Stimulated activated CD4-positive, alpha-beta T cell treated with anti-CD3 and anti-CD28 coated beads, Interleukin-15, amount 100 ng/mL, for 24 hours (primary cell): ENCODE measurements at regions not wholly inside any gene's neighbourhood (a gene's known extent, or its start where the extent isn't known, plus 50 kb on each side); places are given as distances from the start of the nearest gene placed in this dataset.
"Not testable (repeated sequence)": the region's sequence is repeated elsewhere in the genome, so short reads cannot be mapped to it uniquely, and the experiment has no call there.

Source experiments
- DNase-seq: peaks from one replicate; pipeline ENCODE4 v3.0.0-alpha.2; 2020

- DNase-seq: no peak
These were observed 155.4 kb downstream of the CRPPA start for GRCh38 chr7:16265863-16266458.

- DNase-seq: no peak
These were observed 156.2 kb downstream of the CRPPA start for GRCh38 chr7:16264823-16265804.

- no peak for DNase-seq
These were observed 157.1 kb downstream of the CRPPA start for GRCh38 chr7:16264036-16264819.

GRCh38 chr7:16263377-16263776, 158.0 kb downstream of the CRPPA start:
- not testable (repeated sequence) for DNase-seq

GRCh38 chr7:16261654-16262053, 159.7 kb downstream of the CRPPA start:
- DNase-seq: no peak

GRCh38 chr7:16261100-16261499, 160.2 kb downstream of the CRPPA start:
- no peak for DNase-seq

GRCh38 chr7:16260236-16260728, 161.1 kb downstream of the CRPPA start:
- DNase-seq: no peak

- DNase-seq: not testable (repeated sequence)
These were observed 164.9 kb downstream of the CRPPA start for GRCh38 chr7:16256419-16256818.

GRCh38 chr7:16255952-16256351, 165.4 kb downstream of the CRPPA start:
- not testable (repeated sequence) for DNase-seq

GRCh38 chr7:16250655-16251054, 170.7 kb downstream of the CRPPA start:
- not testable (repeated sequence) for DNase-seq

GRCh38 chr7:16249204-16249603, 172.1 kb downstream of the CRPPA start:
- not testable (repeated sequence) for DNase-seq

- DNase-seq: not testable (repeated sequence)
These were observed 172.8 kb downstream of the CRPPA start for GRCh38 chr7:16248556-16248955.

- DNase-seq: no peak
These were observed 176.9 kb downstream of the CRPPA start for GRCh38 chr7:16244469-16244868.

GRCh38 chr7:16242920-16243319, 178.4 kb downstream of the CRPPA start:
- DNase-seq: no peak

GRCh38 chr7:16241017-16241416, 180.3 kb downstream of the CRPPA start:
- no peak for DNase-seq

GRCh38 chr7:16236381-16236780, 185.0 kb downstream of the CRPPA start:
- no peak for DNase-seq

GRCh38 chr7:16235147-16236114, 185.9 kb downstream of the CRPPA start:
- DNase-seq: no peak

- no peak for DNase-seq
These were observed 186.7 kb downstream of the CRPPA start for GRCh38 chr7:16234493-16235146.

- DNase-seq: no peak
These were observed 187.8 kb downstream of the CRPPA start for GRCh38 chr7:16233517-16233916.

- DNase-seq: no peak
These were observed 189.1 kb downstream of the CRPPA start for GRCh38 chr7:16232273-16232672.
